HEK293 (cell line): ENCODE measurements at regions not wholly inside any gene's neighbourhood (a gene's known extent, or its start where the extent isn't known, plus 50 kb on each side); places are given as distances from the start of the nearest gene placed in this dataset.

ENCODE experiments used
- CTCF ChIA-PET: fragments of 350-600 bp; formaldehyde crosslinking; extraction: SDS; loops from one replicate; lab custom pipeline; 2021; ENCODE audit warnings: antibody characterized with exemption; lab: Yijun Ruan, JAX
- POLR2A ChIA-PET: fragments of 300-600 bp; formaldehyde crosslinking; extraction: SDS; loops from one replicate; lab custom pipeline; 2020; ENCODE audit warnings: antibody characterized with exemption, inconsistent platforms; lab: Yijun Ruan, JAX
- H3K27ac ChIP-seq: fragments of 200-500 bp; sonication (Bioruptor generic); 2 replicates; pipeline ENCODE4 v1.5.1; 2014; ENCODE audit warnings: low read depth, low read length, control low read depth, inconsistent platforms; ENCODE audit errors: extremely low read depth
- H3K36me3 ChIP-seq, 2 experiments: fragments of 200-500 bp in 1 of 2; sonication (Bioruptor generic) in 1 of 2; 1 replicate in 1 of 2; 2 replicates in 1 of 2; pipeline ENCODE4 v1.5.1; 2014 to 2017; ENCODE audit warnings: inconsistent platforms in 2 of 2, low read length in 2 of 2; ENCODE audit not compliant: control insufficient read depth in 2 of 2, insufficient read depth in 1 of 2
- H3K4me1 ChIP-seq: fragments of 200-500 bp; sonication (Bioruptor generic); 2 replicates; pipeline ENCODE4 v1.5.1; 2014; ENCODE audit warnings: mild to moderate bottlenecking, low read length, inconsistent platforms; ENCODE audit not compliant: control insufficient read depth, insufficient read depth
- H3K4me3 ChIP-seq: 2 replicates; pipeline ENCODE4 v1.5.1; 2011; ENCODE audit warnings: low read depth, mild to moderate bottlenecking, control low read depth, low read length, moderate library complexity
- H3K9me3 ChIP-seq: fragments of 200-500 bp; sonication (Bioruptor generic); 2 replicates; pipeline ENCODE4 v1.5.1; 2014; ENCODE audit warnings: low read depth, low read length, inconsistent platforms; ENCODE audit not compliant: control insufficient read depth, insufficient read depth
- BCL11B ChIP-seq: fragments of 450-650 bp; formaldehyde crosslinking; IDR thresholded peaks from 2 replicates; pipeline ENCODE4 v1.5.1; 2016; ENCODE audit warnings: low read depth, missing biosample characterization, missing genetic modification characterization
- GLIS1 ChIP-seq: fragments of 450-650 bp; formaldehyde crosslinking; IDR thresholded peaks from 2 replicates; pipeline ENCODE4 v1.5.1; 2016; ENCODE audit warnings: missing biosample characterization, missing genetic modification characterization
- HOXC10 ChIP-seq: sonication (generic); formaldehyde crosslinking; IDR thresholded peaks from 2 replicates; pipeline ENCODE4 v1.8.1; 2023; ENCODE audit warnings: mild to moderate bottlenecking, missing genetic modification reagents
- KLF10 ChIP-seq: fragments of 450-650 bp; IDR thresholded peaks from 2 replicates; pipeline ENCODE4 v1.5.1; 2018; ENCODE audit warnings: missing biosample characterization, mild to moderate bottlenecking, missing genetic modification characterization
- PRDM2 ChIP-seq: fragments of 450-650 bp; formaldehyde crosslinking; IDR thresholded peaks from 2 replicates; pipeline ENCODE4 v1.5.1; 2016; ENCODE audit warnings: missing biosample characterization, missing genetic modification characterization, borderline replicate concordance
- ZBTB8A ChIP-seq: fragments of 450-650 bp; formaldehyde crosslinking; IDR thresholded peaks from 2 replicates; pipeline ENCODE4 v1.5.1; 2016; ENCODE audit warnings: missing biosample characterization, missing genetic modification characterization
- ZEB2 ChIP-seq: fragments of 450-650 bp; formaldehyde crosslinking; IDR thresholded peaks from 2 replicates; pipeline ENCODE4 v1.5.1; 2016; ENCODE audit warnings: missing biosample characterization, missing genetic modification characterization
- ZFP3 ChIP-seq: fragments of 450-650 bp; formaldehyde crosslinking; IDR thresholded peaks from 2 replicates; pipeline ENCODE4 v1.5.1; 2016; ENCODE audit warnings: low read depth, missing biosample characterization, missing genetic modification characterization
- ZNF121 ChIP-seq: fragments of 450-650 bp; formaldehyde crosslinking; IDR thresholded peaks from 2 replicates; pipeline ENCODE4 v1.5.1; 2016; ENCODE audit warnings: missing biosample characterization, missing genetic modification characterization
- ZNF174 ChIP-seq: fragments of 450-650 bp; formaldehyde crosslinking; IDR thresholded peaks from 2 replicates; pipeline ENCODE4 v1.5.0; 2017; ENCODE audit warnings: missing biosample characterization, mild to moderate bottlenecking, missing genetic modification characterization
- ZNF202 ChIP-seq: fragments of 450-650 bp; formaldehyde crosslinking; IDR thresholded peaks from 2 replicates; pipeline ENCODE4 v1.5.1; 2016; ENCODE audit warnings: missing biosample characterization, missing genetic modification characterization, borderline replicate concordance
- ZNF26 ChIP-seq: fragments of 450-650 bp; formaldehyde crosslinking; IDR thresholded peaks from 2 replicates; pipeline ENCODE4 v1.5.1; 2016; ENCODE audit warnings: missing biosample characterization, missing genetic modification characterization
- ZNF274 ChIP-seq, 2 experiments: fragments of 200-500 bp in 1 of 2; fragments of 450-650 bp in 1 of 2; sonication (Bioruptor generic) in 1 of 2; formaldehyde crosslinking in 1 of 2; IDR thresholded peaks; 2 replicates each; pipeline versions ENCODE4 v1.5.1 to v1.6.1; 2014 to 2016; ENCODE audit warnings: borderline replicate concordance in 1 of 2, inconsistent platforms in 1 of 2, low read length in 1 of 2, missing biosample characterization in 1 of 2, missing genetic modification characterization in 1 of 2
- ZNF350 ChIP-seq: fragments of 450-650 bp; formaldehyde crosslinking; IDR thresholded peaks from 2 replicates; pipeline ENCODE4 v1.5.0; 2017; ENCODE audit warnings: missing biosample characterization, mild to moderate bottlenecking, missing genetic modification characterization
- ZNF354C ChIP-seq: fragments of 450-650 bp; formaldehyde crosslinking; IDR thresholded peaks from 2 replicates; pipeline ENCODE4 v1.5.1; 2016; ENCODE audit warnings: missing biosample characterization, missing genetic modification characterization, low read depth, borderline replicate concordance
- ZNF398 ChIP-seq: fragments of 450-650 bp; formaldehyde crosslinking; IDR thresholded peaks from 2 replicates; pipeline ENCODE4 v1.5.1; 2017; ENCODE audit warnings: missing biosample characterization, missing genetic modification characterization
- ZNF488 ChIP-seq: fragments of 450-650 bp; formaldehyde crosslinking; IDR thresholded peaks from 2 replicates; pipeline ENCODE4 v1.5.1; 2016; ENCODE audit warnings: missing biosample characterization, missing genetic modification characterization
- ZNF521 ChIP-seq: fragments of 450-650 bp; formaldehyde crosslinking; IDR thresholded peaks from 2 replicates; pipeline ENCODE4 v1.5.1; 2017; ENCODE audit warnings: missing biosample characterization, mild to moderate bottlenecking, missing genetic modification characterization
- ZNF530 ChIP-seq: fragments of 450-650 bp; formaldehyde crosslinking; IDR thresholded peaks from 2 replicates; pipeline ENCODE4 v1.5.1; 2016; ENCODE audit warnings: low read depth, missing biosample characterization, missing genetic modification characterization
- ZNF544 ChIP-seq: fragments of 450-650 bp; formaldehyde crosslinking; IDR thresholded peaks from 2 replicates; pipeline ENCODE4 v1.5.0; 2017; ENCODE audit warnings: missing biosample characterization, missing genetic modification characterization
- ZNF76 ChIP-seq: fragments of 450-650 bp; formaldehyde crosslinking; IDR thresholded peaks from 2 replicates; pipeline ENCODE4; 2016; ENCODE audit warnings: low read depth, missing biosample characterization, missing genetic modification characterization, borderline replicate concordance
- ZNF791 ChIP-seq: fragments of 450-650 bp; formaldehyde crosslinking; IDR thresholded peaks from 2 replicates; pipeline ENCODE4 v1.5.1; 2016; ENCODE audit warnings: missing biosample characterization, missing genetic modification characterization

GRCh38 chr17:73909186-73909585 is 264.9 kb upstream of the SDK2 start (continued):
- TF ChIP-seq PRDM2 (tag by site-specific recombination) (no peak), ZNF121 (tag by site-specific recombination) (no peak), ZNF274 (IDR thresholded peaks at IDR 0.05; ENCODE audit: low read length) (no peak), ZNF274 (tag by site-specific recombination; IDR thresholded peaks at IDR 0.05; ENCODE audit: borderline replicate concordance) (no peak), ZNF26 (tag by site-specific recombination) (no peak), ZNF76 (tag by site-specific recombination) (no peak), ZNF530 (tag by site-specific recombination) (no peak), ZFP3 (no peak), ZNF398 (tag by site-specific recombination) (no peak), ZBTB8A (tag by site-specific recombination) (no peak), ZNF544 (tag by site-specific recombination) (no peak), ZNF488 (tag by site-specific recombination) (no peak), ZNF174 (tag by site-specific recombination) (no peak), HOXC10 (CRISPR knock-in tag) (no peak)

GRCh38 chr17:73910206-73910605 is 266.0 kb upstream of the SDK2 start:
- POLR2A ChIA-PET, result no interaction called here
- no peaks in the 10 kb centered on the region for H3K4me1 ChIP-seq
- CTCF ChIA-PET, result interaction anchor here (1.1 kb wide), 1 partner anchor 19 kb away, joined by 3 read pairs; no protein-coding TSS in a partner anchor

More at GRCh38 chr17:73910206-73910605, 266.0 kb upstream of the SDK2 start:
- no peaks in the 10 kb centered on the region; the same call in 1 of the 2 replicates for H3K9me3 ChIP-seq
- TF ChIP-seq GLIS1 (tag by site-specific recombination) (no peak), ZNF521 (tag by site-specific recombination) (no peak), ZNF791 (no peak), ZNF354C (no peak), ZNF202 (no peak), ZNF350 (tag by site-specific recombination) (no peak), BCL11B (tag by site-specific recombination) (no peak), ZFP3 (no peak), KLF10 (tag by site-specific recombination) (no peak), ZEB2 (tag by site-specific recombination) (no peak)
- H3K4me3 ChIP-seq, result no peak overlapping the region
- no peaks in the 10 kb centered on the region for H3K36me3 ChIP-seq
- no peak overlapping the region for H3K27ac ChIP-seq
